IMR-90 (cell line): ENCODE measurements at regions not wholly inside any gene's neighbourhood (a gene's known extent, or its start where the extent isn't known, plus 50 kb on each side); places are given as distances from the start of the nearest gene placed in this dataset.

ENCODE experiments used
- ATAC-seq: fragments of 200-7000 bp; cut with Tn5 transposase; 2 replicates; pipeline ENCODE4 v1.9.1; 2020; ENCODE audit warnings: low read depth, mild to moderate bottlenecking, moderate library complexity
- BruUV-seq: library from RNA; stranded (reverse); fragments of 400-500 nt; replicated peaks from 2 replicates; lab custom pipeline; 2021; lab: Mats Ljungman, UMichigan
- CTCF ChIA-PET: fragments of 300-600 bp; formaldehyde crosslinking; extraction: SDS; loops from one replicate; lab custom pipeline; 2021; ENCODE audit warnings: antibody characterized with exemption; lab: Yijun Ruan, JAX
- POLR2A ChIA-PET: fragments of 300-600 bp; sonication (Branson Sonifier 250); formaldehyde crosslinking; loops from one replicate; lab custom pipeline; 2022; ENCODE audit warnings: antibody characterized with exemption; ENCODE audit not compliant: unreplicated experiment; lab: Charles Lee
- DNase-seq: peaks from one replicate; pipeline ENCODE4 v3.0.0; 2013
- H2AFZ ChIP-seq: replicated peaks from 2 replicates; pipeline ENCODE3; 2013; ENCODE audit warnings: low read length, mild to moderate bottlenecking; ENCODE audit not compliant: poor library complexity
- H2AK5ac ChIP-seq: 2 replicates; pipeline ENCODE4 v1.6.1; 2013; ENCODE audit warnings: low read depth, low read length, inconsistent platforms
- H2AK9ac ChIP-seq: replicated peaks from 2 replicates; pipeline ENCODE3; 2013; ENCODE audit warnings: mild to moderate bottlenecking, low read depth, low read length, moderate library complexity; ENCODE audit not compliant: poor library complexity
- H2BK120ac ChIP-seq: 2 replicates; pipeline ENCODE4 v1.6.1; 2013; ENCODE audit warnings: low read depth, low read length, inconsistent platforms
- H2BK15ac ChIP-seq: 3 replicates; pipeline ENCODE4 v1.6.1; 2013; ENCODE audit warnings: low read depth, low read length, inconsistent platforms
- H2BK20ac ChIP-seq: 2 replicates; pipeline ENCODE4 v1.6.1; 2013; ENCODE audit warnings: low read depth, mild to moderate bottlenecking, inconsistent platforms, low read length, moderate library complexity
- H2BK5ac ChIP-seq: 2 replicates; pipeline ENCODE4 v1.6.1; 2013; ENCODE audit warnings: mild to moderate bottlenecking, low read depth, low read length, inconsistent platforms; ENCODE audit not compliant: poor library complexity, severe bottlenecking
- H3K14ac ChIP-seq: replicated peaks from 2 replicates; pipeline ENCODE4 v1.6.1; 2013; ENCODE audit warnings: low read depth, low read length, inconsistent platforms
- H3K18ac ChIP-seq: 2 replicates; pipeline ENCODE4 v1.6.1; 2013; ENCODE audit warnings: low read depth, low read length, control low read depth
- H3K23ac ChIP-seq: 2 replicates; pipeline ENCODE4 v1.6.1; 2013; ENCODE audit warnings: low read depth, low read length, inconsistent platforms
- H3K27ac ChIP-seq: 2 replicates; pipeline ENCODE4 v1.5.1; 2013; ENCODE audit warnings: mild to moderate bottlenecking, control low read depth, low read length; ENCODE audit not compliant: insufficient read depth
- H3K27me3 ChIP-seq: 2 replicates; pipeline ENCODE4 v1.6.1; 2013; ENCODE audit warnings: low read length; ENCODE audit not compliant: control insufficient read depth, insufficient read depth
- H3K36me3 ChIP-seq: 2 replicates; pipeline ENCODE4 v1.6.1; 2013; ENCODE audit warnings: low read length, mixed read lengths; ENCODE audit not compliant: control insufficient read depth, insufficient read depth
- H3K4ac ChIP-seq: 2 replicates; pipeline ENCODE4 v1.6.1; 2013; ENCODE audit warnings: low read depth, low read length, inconsistent platforms
- H3K4me1 ChIP-seq: 2 replicates; pipeline ENCODE4 v1.6.1; 2013; ENCODE audit warnings: low read length, mixed read lengths; ENCODE audit not compliant: control insufficient read depth, insufficient read depth
- H3K4me2 ChIP-seq: 2 replicates; pipeline ENCODE4 v1.6.1; 2013; ENCODE audit warnings: low read depth, mild to moderate bottlenecking, control low read depth, low read length, moderate library complexity
- H3K4me3 ChIP-seq: 2 replicates; pipeline ENCODE4 v1.5.1; 2013; ENCODE audit warnings: low read depth, mild to moderate bottlenecking, control low read depth, low read length, moderate library complexity; ENCODE audit not compliant: insufficient read depth
- H3K56ac ChIP-seq: 2 replicates; pipeline ENCODE4 v1.6.1; 2013; ENCODE audit warnings: low read length, inconsistent platforms; ENCODE audit not compliant: insufficient read depth; ENCODE audit errors: extremely low read depth
- H3K79me1 ChIP-seq, 2 experiments: 2 replicates each; pipeline ENCODE4 v1.6.1; 2013; ENCODE audit warnings: low read length in 2 of 2, inconsistent platforms in 1 of 2, low read depth in 1 of 2
- H3K9ac ChIP-seq: 2 replicates; pipeline ENCODE4 v1.6.1; 2013; ENCODE audit warnings: low read depth, low read length, control low read depth
- H3K9me1 ChIP-seq: 2 replicates; pipeline ENCODE4 v1.6.1; 2013; ENCODE audit warnings: low read length, inconsistent platforms; ENCODE audit not compliant: insufficient read depth
- H3K9me3 ChIP-seq: 2 replicates; pipeline ENCODE4 v1.6.1; 2013; ENCODE audit warnings: low read length; ENCODE audit not compliant: control insufficient read depth, insufficient read depth
- H4K20me1 ChIP-seq: 2 replicates; pipeline ENCODE4 v1.6.1; 2013; ENCODE audit warnings: low read length, inconsistent platforms; ENCODE audit not compliant: insufficient read depth
- H4K5ac ChIP-seq: 2 replicates; pipeline ENCODE4 v1.6.1; 2013; ENCODE audit warnings: mild to moderate bottlenecking, low read depth, low read length, control low read depth
- H4K8ac ChIP-seq, 2 experiments: 2 replicates each; pipeline ENCODE4 v1.6.1; 2013; ENCODE audit warnings: low read depth in 2 of 2, low read length in 2 of 2, control low read depth in 1 of 2, inconsistent platforms in 1 of 2
- H4K91ac ChIP-seq: 2 replicates; pipeline ENCODE4 v1.6.1; 2013; ENCODE audit warnings: low read depth, low read length, inconsistent platforms; ENCODE audit not compliant: insufficient read depth
- CEBPB ChIP-seq: IDR thresholded peaks from 2 replicates; pipeline ENCODE4 v1.6.1; 2012; ENCODE audit warnings: low read depth, low read length, improper control_type of control experiment
- FOS ChIP-seq: fragments of 150-350 bp; IDR thresholded peaks from 2 replicates; pipeline ENCODE4 v1.6.1; 2016; ENCODE audit warnings: low read depth, low read length
- MAZ ChIP-seq: IDR thresholded peaks from 2 replicates; pipeline ENCODE4 v1.6.1; 2012; ENCODE audit warnings: low read depth, mild to moderate bottlenecking, low read length, improper control_type of control experiment, moderate library complexity, borderline replicate concordance
- POLR2A ChIP-seq: IDR thresholded peaks from 2 replicates; pipeline ENCODE4 v1.6.1; 2012; ENCODE audit warnings: mild to moderate bottlenecking, low read depth, low read length
- RAD21 ChIP-seq: IDR thresholded peaks from 2 replicates; pipeline ENCODE4 v1.6.1; 2012; ENCODE audit warnings: low read length, improper control_type of control experiment
- RCOR1 ChIP-seq: IDR thresholded peaks from 2 replicates; pipeline ENCODE4 v1.6.1; 2012; ENCODE audit warnings: mild to moderate bottlenecking, low read length, improper control_type of control experiment; ENCODE audit not compliant: insufficient replicate concordance
- USF2 ChIP-seq: fragments of 150-350 bp; IDR thresholded peaks from 2 replicates; pipeline ENCODE4 v1.6.1; 2017; ENCODE audit warnings: mild to moderate bottlenecking, antibody characterized with exemption, low read length, low read depth
- WGBS, 2 experiments: methylation state at CpG; one replicate each; pipeline versions ENCODE4 v1.1.5 to v1.1.7; 2013; ENCODE audit warnings: missing lambda C conversion rate in 2 of 2; ENCODE audit not compliant: insufficient read length in 1 of 2; ENCODE audit errors: extremely low coverage in 2 of 2; 5-methylcytosine and 5-hydroxymethylcytosine counted together
- dilution Hi-C: fragments of 300-500 bp; cut with HindIII; formaldehyde crosslinking; loops from one replicate; pipeline ENCODE4 v1.14.3; 2018; ENCODE audit warnings: low sequenced_read_pairs; ENCODE audit not compliant: unreplicated experiment
- in situ Hi-C: fragments of 300-500 bp; cut with MboI; formaldehyde crosslinking; loops from 3 replicates; pipeline ENCODE4 v1.14.3; 2019; ENCODE audit warnings: low sequenced_read_pairs, inconsistent platforms, mixed read lengths
- intact Hi-C: fragments of 100-400 bp; cut with micrococcal nuclease; formaldehyde crosslinking; loops from 2 replicates; pipeline ENCODE4 v1.10.0; 2022

- no peak overlapping the region for H3K4me3 ChIP-seq
- H2AK9ac ChIP-seq: no peak overlapping the region
- H2BK15ac ChIP-seq: no peak overlapping the region
- H3K14ac ChIP-seq: no peak overlapping the region
- peaks cover 2% of the 10 kb centered on the region; the same call in 1 of the 2 replicates for H3K9me3 ChIP-seq
- ChIA-PET POLR2A (no interaction called here), CTCF (interaction anchor here (1.0 kb wide), 1 partner anchor 11 kb away, joined by 3 read pairs; no protein-coding TSS in a partner anchor)
- no peak overlapping the region for H3K4me2 ChIP-seq
- H3K4ac ChIP-seq: no peak overlapping the region
- no peak overlapping the region for H2BK5ac ChIP-seq
- no peak overlapping the region for H4K91ac ChIP-seq
- H3K56ac ChIP-seq: no peak overlapping the region
- no peak overlapping the region for H2AFZ ChIP-seq
- H3K36me3 ChIP-seq: no peaks in the 10 kb centered on the region
- no peaks in the 10 kb centered on the region for H3K79me1 ChIP-seq
- in situ Hi-C loops: no loop called here
- no peaks in the 10 kb centered on the region for H4K20me1 ChIP-seq
- ATAC-seq (no peak), DNase-seq (peak; percentile 5)
- H2BK120ac ChIP-seq: no peak overlapping the region
- no peak overlapping the region for H3K23ac ChIP-seq
- H3K18ac ChIP-seq: no peak overlapping the region
- no peak overlapping the region for H2BK20ac ChIP-seq
- no peak overlapping the region for H3K9ac ChIP-seq
- no peak overlapping the region for H2AK5ac ChIP-seq
- no peaks in the 10 kb centered on the region for H3K4me1 ChIP-seq
- no peak overlapping the region for H4K5ac ChIP-seq
- no peaks in the 10 kb centered on the region for H3K9me1 ChIP-seq
- no TSS peak for BruUV-seq
- H3K27ac ChIP-seq: no peak overlapping the region
- intact Hi-C loops: no loop called here
- no peak overlapping the region for H4K8ac ChIP-seq
- H3K27me3 ChIP-seq: no peaks in the 10 kb centered on the region
- dilution Hi-C loops: no loop called here
- no peak for TF ChIP-seq FOS
- no peak for TF ChIP-seq RCOR1
- TF ChIP-seq USF2: no peak
- TF ChIP-seq RAD21: no peak
- TF ChIP-seq CEBPB: no peak
- TF ChIP-seq MAZ: no peak
- no peak for TF ChIP-seq POLR2A
- no CpG with 5 or more reads among the region's 1 CpG for WGBS, 2 experiments
Observed at GRCh38 chr14:84520711-84521338, 1009.1 kb upstream of the FLRT2 start.
